ENCODE measurements at regions not wholly inside any gene's neighbourhood (a gene's known extent, or its start where the extent isn't known, plus 50 kb on each side); places are given as distances from the start of the nearest gene placed in this dataset.
"Not testable (repeated sequence)": the region's sequence is repeated elsewhere in the genome, so short reads cannot be mapped to it uniquely, and the experiment has no call there.

GRCh38 chr3:177338697-177339219, 141.5 kb upstream of the TBL1XR1 start:
- DNase-seq: peak; percentile 47 to 88 (median 77)

- not testable (repeated sequence) for DNase-seq
Observed at GRCh38 chr3:177339220-177339703, 142.0 kb upstream of the TBL1XR1 start.

GRCh38 chr3:177340243-177340830, 143.1 kb upstream of the TBL1XR1 start:
- no peak for DNase-seq

- no peak for DNase-seq
Observed at GRCh38 chr3:177341736-177342419, 144.6 kb upstream of the TBL1XR1 start.

GRCh38 chr3:177343122-177343625, 145.9 kb upstream of the TBL1XR1 start:
- DNase-seq: no peak

- peak; percentile 87 to 95 (median 92) for DNase-seq
Observed at GRCh38 chr3:177345049-177345972, 148.0 kb upstream of the TBL1XR1 start.

GRCh38 chr3:177345973-177346503, 148.8 kb upstream of the TBL1XR1 start:
- no peak for DNase-seq

GRCh38 chr3:177346878-177347277, 149.6 kb upstream of the TBL1XR1 start:
- no peak for DNase-seq

GRCh38 chr3:177347611-177348010, 150.3 kb upstream of the TBL1XR1 start:
- no peak for DNase-seq

- no peak for DNase-seq
Observed at GRCh38 chr3:177348974-177349373, 151.7 kb upstream of the TBL1XR1 start.

GRCh38 chr3:177349384-177349783, 152.1 kb upstream of the TBL1XR1 start:
- no peak for DNase-seq

GRCh38 chr3:177350121-177350520, 152.8 kb upstream of the TBL1XR1 start:
- DNase-seq: no peak

GRCh38 chr3:177351206-177351605, 153.9 kb upstream of the TBL1XR1 start:
- no peak for DNase-seq

- DNase-seq: no peak
Observed at GRCh38 chr3:177351757-177352158, 154.5 kb upstream of the TBL1XR1 start.

- no peak for DNase-seq
Observed at GRCh38 chr3:177352424-177352823, 155.1 kb upstream of the TBL1XR1 start.

GRCh38 chr3:177353140-177353539, 155.9 kb upstream of the TBL1XR1 start:
- DNase-seq: peak in 3 of 4 experiments; percentile 41 to 69 (median 60)

- not testable (repeated sequence) for DNase-seq
Observed at GRCh38 chr3:177353879-177354278, 156.6 kb upstream of the TBL1XR1 start.

GRCh38 chr3:177354466-177354865, 157.2 kb upstream of the TBL1XR1 start:
- DNase-seq: no peak

- no peak for DNase-seq
Observed at GRCh38 chr3:177356113-177356512, 158.8 kb upstream of the TBL1XR1 start.

GRCh38 chr3:177356952-177357351, 159.7 kb upstream of the TBL1XR1 start:
- DNase-seq: no peak

- peak; percentile 50 to 77 (median 70) for DNase-seq
Observed at GRCh38 chr3:177357352-177358090, 160.2 kb upstream of the TBL1XR1 start.
